Parathyroid adenoma (tissue), 2 donors: ENCODE measurements at regions not wholly inside any gene's neighbourhood (a gene's known extent, or its start where the extent isn't known, plus 50 kb on each side); places are given as distances from the start of the nearest gene placed in this dataset.

Experiments
- H2AFZ ChIP-seq: fragments of 300-600 bp; sonication (generic); one replicate; pipeline ENCODE4 v1.7.0; 2017; ENCODE audit warnings: antibody characterized with exemption, mild to moderate bottlenecking
- H3K27ac ChIP-seq: fragments of 300-600 bp; sonication (generic); one replicate; pipeline ENCODE4 v1.7.0; 2017
- H3K27me3 ChIP-seq: fragments of 300-600 bp; sonication (generic); one replicate; pipeline ENCODE4 v1.7.0; 2017; ENCODE audit warnings: low read length; ENCODE audit not compliant: control insufficient read depth, insufficient read depth
- H3K36me3 ChIP-seq: fragments of 300-600 bp; sonication (generic); one replicate; pipeline ENCODE4 v1.7.0; 2017; ENCODE audit warnings: low read length; ENCODE audit not compliant: control insufficient read depth, insufficient read depth
- H3K4me1 ChIP-seq: fragments of 300-600 bp; sonication (generic); one replicate; pipeline ENCODE4 v1.7.0; 2017; ENCODE audit warnings: control low read depth
- H3K4me2 ChIP-seq: fragments of 300-600 bp; sonication (generic); one replicate; pipeline ENCODE4 v1.7.0; 2017; ENCODE audit warnings: low read length
- H3K4me3 ChIP-seq: fragments of 300-600 bp; sonication (generic); one replicate; pipeline ENCODE4 v1.7.0; 2017; ENCODE audit warnings: low read depth, low read length
- H3K79me2 ChIP-seq: fragments of 300-600 bp; sonication (generic); one replicate; pipeline ENCODE4 v1.7.0; 2017; ENCODE audit warnings: control low read depth
- H3K9ac ChIP-seq: fragments of 300-600 bp; sonication (generic); one replicate; pipeline ENCODE4 v1.7.0; 2017; ENCODE audit warnings: mild to moderate bottlenecking
- H3K9me3 ChIP-seq: fragments of 300-600 bp; sonication (generic); one replicate; pipeline ENCODE4 v1.7.0; 2017; ENCODE audit warnings: low read length; ENCODE audit not compliant: control insufficient read depth
- CTCF ChIP-seq: fragments of 300-600 bp; sonication (generic); IDR thresholded peaks from one replicate; pipeline ENCODE4 v1.7.0; 2017; ENCODE audit warnings: antibody characterized with exemption, mild to moderate bottlenecking
- donor health status: primary hyperparathyroidism.

DNA sequence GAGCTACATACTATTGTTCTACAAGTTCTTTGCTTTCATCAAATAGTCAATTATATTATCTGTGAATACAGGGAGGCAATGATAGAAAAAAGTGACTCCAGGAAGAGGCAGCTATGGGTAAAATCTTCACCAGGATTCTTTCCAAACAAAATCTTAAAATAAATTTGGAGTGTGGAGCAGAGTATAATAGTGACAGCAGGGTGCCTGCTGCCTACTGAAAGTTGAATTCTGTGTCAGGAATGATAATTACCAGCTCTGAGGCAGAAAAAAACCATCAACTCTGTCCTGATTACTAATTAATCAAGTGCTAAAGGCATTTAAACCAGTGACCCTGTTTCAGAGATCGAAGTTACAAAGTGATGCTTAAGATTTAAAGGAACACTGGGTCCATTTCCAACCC, 148.0 kb downstream of the DIPK2A start:
- H3K27me3 ChIP-seq = no peaks in the 10 kb centered on the region
- no peaks in the 10 kb centered on the region for H3K36me3 ChIP-seq
- TF ChIP-seq CTCF = no peak
- no peak overlapping the region for H3K9ac ChIP-seq
- H3K27ac ChIP-seq = no peak overlapping the region
- H3K9me3 ChIP-seq = no peaks in the 10 kb centered on the region
- H3K4me3 ChIP-seq = no peak overlapping the region
- H3K4me1 ChIP-seq = no peaks in the 10 kb centered on the region
- no peak overlapping the region for H2AFZ ChIP-seq
- H3K79me2 ChIP-seq = no peaks in the 10 kb centered on the region
- no peak overlapping the region for H3K4me2 ChIP-seq

DNA sequence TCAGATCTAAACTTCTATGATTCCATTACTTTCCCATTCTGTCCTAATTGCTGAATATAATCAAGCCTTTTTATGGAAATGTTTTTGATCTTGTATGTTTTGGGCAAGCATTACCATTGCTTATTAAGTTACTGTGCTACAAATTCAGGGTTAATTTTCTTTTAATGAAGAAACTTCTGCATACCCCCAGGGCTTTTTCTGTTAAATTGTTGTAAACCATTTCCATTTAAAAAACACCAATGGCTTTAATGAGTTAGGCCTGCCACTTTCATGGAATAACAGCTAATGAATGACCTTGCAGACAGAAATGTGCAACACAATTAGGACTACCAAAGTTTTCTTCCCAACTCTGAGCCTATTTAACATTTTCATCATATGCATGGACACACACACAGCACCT, 150.0 kb downstream of the DIPK2A start:
- no peak overlapping the region for H3K9ac ChIP-seq
- no peak for TF ChIP-seq CTCF
- no peaks in the 10 kb centered on the region for H3K9me3 ChIP-seq
- no peak overlapping the region for H3K4me3 ChIP-seq
- no peaks in the 10 kb centered on the region for H3K79me2 ChIP-seq
- H3K4me1 ChIP-seq = no peaks in the 10 kb centered on the region
- H3K4me2 ChIP-seq = no peak overlapping the region
- H3K36me3 ChIP-seq = no peaks in the 10 kb centered on the region
- no peaks in the 10 kb centered on the region for H3K27me3 ChIP-seq
- no peak overlapping the region for H2AFZ ChIP-seq
- no peak overlapping the region for H3K27ac ChIP-seq

DNA sequence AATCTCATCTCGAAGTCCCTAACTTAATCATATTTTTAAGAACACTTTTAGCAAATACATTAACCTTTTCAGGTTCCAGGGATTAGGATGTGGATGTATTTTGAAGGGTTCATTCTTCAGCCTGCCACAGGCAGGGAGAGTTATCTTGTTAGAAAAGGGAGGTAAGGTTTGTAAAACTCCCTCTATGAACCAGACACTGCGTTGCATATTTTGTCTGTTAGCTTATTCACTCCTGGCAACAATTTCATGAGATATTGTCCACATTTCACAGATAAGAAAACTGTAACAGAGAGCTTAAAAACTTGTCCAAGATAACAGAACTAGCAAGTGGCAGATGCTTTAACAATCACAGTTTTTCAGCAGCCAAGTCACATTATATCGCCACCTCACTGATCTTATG, 155.4 kb downstream of the DIPK2A start:
- H3K4me2 ChIP-seq = no peak overlapping the region

GRCh38 chr3:144127700-144128099, 156.1 kb downstream of the DIPK2A start:
- H3K27me3 ChIP-seq = no peaks in the 10 kb centered on the region
- no peak overlapping the region for H3K4me2 ChIP-seq
- no peak for TF ChIP-seq CTCF
- H3K9ac ChIP-seq = no peak overlapping the region
- H3K27ac ChIP-seq = no peak overlapping the region
- H3K79me2 ChIP-seq = no peaks in the 10 kb centered on the region
- no peaks in the 10 kb centered on the region for H3K36me3 ChIP-seq
- no peak overlapping the region for H3K4me3 ChIP-seq
- no peaks in the 10 kb centered on the region for H3K4me1 ChIP-seq
- no peak overlapping the region for H2AFZ ChIP-seq
- no peaks in the 10 kb centered on the region for H3K9me3 ChIP-seq

More for the DNA sequence above, 155.4 kb downstream of the DIPK2A start:
- Histone ChIP-seq H3K9me3 (no peaks in the 10 kb centered on the region), H3K4me1 (no peaks in the 10 kb centered on the region), H3K27me3 (no peaks in the 10 kb centered on the region), H3K9ac (no peak overlapping the region), H3K36me3 (no peaks in the 10 kb centered on the region), H3K4me3 (no peak overlapping the region), H3K79me2 (no peaks in the 10 kb centered on the region), H2AFZ (no peak overlapping the region), H3K27ac (no peak overlapping the region)
- no peak for TF ChIP-seq CTCF

DNA sequence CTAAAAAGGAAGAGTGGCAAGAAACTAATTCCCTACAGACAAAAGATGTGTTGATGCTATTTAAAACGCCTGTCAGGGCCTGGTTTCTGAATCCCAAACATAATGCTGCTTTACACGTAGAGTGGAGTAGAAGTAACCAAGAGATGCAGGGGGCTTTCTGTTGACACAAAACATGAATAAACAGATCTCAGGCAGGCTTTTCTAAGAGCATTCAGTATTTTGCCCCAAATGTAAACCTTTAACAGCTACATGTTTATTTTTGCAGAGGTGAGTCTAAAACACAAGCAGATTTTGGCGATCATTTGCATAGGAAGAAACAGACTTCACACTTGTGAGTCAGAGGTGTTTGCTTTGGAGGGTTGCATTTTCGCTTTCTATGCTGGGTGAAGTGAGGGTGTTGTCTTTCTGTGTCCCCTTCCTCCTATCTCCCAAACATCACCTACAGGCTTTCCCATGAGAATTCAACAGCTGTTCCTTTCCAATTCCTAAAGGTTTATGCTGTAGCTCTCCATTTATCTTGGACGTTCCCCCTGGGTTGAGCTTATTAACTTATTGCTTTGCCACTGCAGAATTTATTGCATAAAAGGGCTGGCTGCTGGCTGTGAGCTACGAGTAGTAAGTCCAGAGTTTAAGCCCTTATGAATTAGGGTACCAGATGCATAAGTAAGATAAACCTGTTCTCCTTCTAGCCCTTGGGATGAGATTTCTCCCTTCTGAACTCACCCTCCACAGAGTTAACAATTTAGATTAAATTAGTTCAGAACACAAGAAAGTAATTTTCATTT, 156.7 kb downstream of the DIPK2A start:
- H3K79me2 ChIP-seq = no peaks in the 10 kb centered on the region
- H3K27ac ChIP-seq = no peak overlapping the region
- no peak overlapping the region for H3K4me2 ChIP-seq
- no peak overlapping the region for H3K4me3 ChIP-seq
- no peak for TF ChIP-seq CTCF
- no peaks in the 10 kb centered on the region for H3K4me1 ChIP-seq
- H3K9ac ChIP-seq = no peak overlapping the region
- no peak overlapping the region for H2AFZ ChIP-seq
- no peaks in the 10 kb centered on the region for H3K36me3 ChIP-seq
- no peaks in the 10 kb centered on the region for H3K9me3 ChIP-seq
- H3K27me3 ChIP-seq = no peaks in the 10 kb centered on the region
